ENCODE measurements at regions not wholly inside any gene's neighbourhood (a gene's known extent, or its start where the extent isn't known, plus 50 kb on each side); places are given as distances from the start of the nearest gene placed in this dataset.
"Not testable (repeated sequence)": the region's sequence is repeated elsewhere in the genome, so short reads cannot be mapped to it uniquely, and the experiment has no call there.

DNA sequence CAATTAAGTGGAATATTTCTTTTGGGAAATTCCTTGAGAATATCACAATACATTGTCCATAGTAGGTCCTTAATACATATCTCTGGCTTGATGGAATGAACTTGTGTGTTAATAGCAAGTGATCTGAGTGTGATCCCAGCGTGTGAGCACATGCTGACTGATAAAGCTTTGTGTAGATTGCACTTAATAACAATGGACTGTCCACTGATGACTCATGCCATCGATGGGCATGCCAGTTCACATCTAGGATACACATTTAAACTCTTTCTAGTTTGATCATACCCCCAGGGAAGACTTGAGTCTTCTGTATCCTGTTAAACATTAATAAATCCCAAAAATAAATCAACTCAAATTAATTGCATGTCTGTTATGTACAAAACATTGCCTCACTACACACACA lies 454.3 kb upstream of the SPTLC3 start:
- H3K4me3 ChIP-seq (ENCODE audit: low read depth, low read length), result no peak overlapping the region
- DNase-seq (ENCODE audit: low read depth), result no peak
- TF ChIP-seq CTCF (conservative IDR thresholded peaks at IDR 0.05; ENCODE audit: low read depth, low read length), result no peak

- no peak for DNase-seq (ENCODE audit: low read depth)
- no peak for TF ChIP-seq CTCF (conservative IDR thresholded peaks at IDR 0.05; ENCODE audit: low read depth, low read length)
Observed at GRCh38 chr20:12555369-12555768, 453.4 kb upstream of the SPTLC3 start.

GRCh38 chr20:12555849-12556248 lies 452.9 kb upstream of the SPTLC3 start:
- not testable (repeated sequence) for H3K4me3 ChIP-seq (ENCODE audit: low read depth, low read length); DNase-seq (ENCODE audit: low read depth)

More at GRCh38 chr20:12555369-12555768, 453.4 kb upstream of the SPTLC3 start:
- H3K4me3 ChIP-seq (ENCODE audit: low read depth, low read length), result no peak overlapping the region

GRCh38 chr20:12557224-12557623 lies 451.5 kb upstream of the SPTLC3 start:
- no peak for DNase-seq (ENCODE audit: low read depth)
- no peak overlapping the region for H3K4me3 ChIP-seq (ENCODE audit: low read depth, low read length)
- no peak for TF ChIP-seq CTCF (conservative IDR thresholded peaks at IDR 0.05; ENCODE audit: low read depth, low read length)

DNA sequence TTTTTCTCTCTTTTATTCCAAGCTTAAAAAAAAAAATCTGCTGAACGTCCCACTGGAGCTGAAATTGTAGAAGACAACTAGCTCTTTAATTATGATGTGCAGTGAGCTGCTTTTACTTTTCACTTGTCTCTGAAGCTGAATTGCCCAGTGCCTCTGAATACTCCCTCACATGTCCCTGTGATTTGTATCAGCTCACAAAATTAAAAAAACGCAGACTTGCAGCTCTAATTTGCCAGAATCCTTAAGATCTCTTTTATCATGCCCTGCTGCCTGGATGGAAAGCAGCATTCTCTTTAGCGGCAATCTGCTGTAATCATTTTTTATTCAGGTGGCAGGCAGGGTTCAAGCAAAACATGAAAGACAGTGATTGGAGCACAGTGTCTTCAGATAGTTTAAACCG lies 443.8 kb upstream of the SPTLC3 start:
- DNase-seq (ENCODE audit: low read depth), result no peak
- TF ChIP-seq CTCF (conservative IDR thresholded peaks at IDR 0.05; ENCODE audit: low read depth, low read length), result no peak
- no peak overlapping the region for H3K4me3 ChIP-seq (ENCODE audit: low read depth, low read length)

DNA sequence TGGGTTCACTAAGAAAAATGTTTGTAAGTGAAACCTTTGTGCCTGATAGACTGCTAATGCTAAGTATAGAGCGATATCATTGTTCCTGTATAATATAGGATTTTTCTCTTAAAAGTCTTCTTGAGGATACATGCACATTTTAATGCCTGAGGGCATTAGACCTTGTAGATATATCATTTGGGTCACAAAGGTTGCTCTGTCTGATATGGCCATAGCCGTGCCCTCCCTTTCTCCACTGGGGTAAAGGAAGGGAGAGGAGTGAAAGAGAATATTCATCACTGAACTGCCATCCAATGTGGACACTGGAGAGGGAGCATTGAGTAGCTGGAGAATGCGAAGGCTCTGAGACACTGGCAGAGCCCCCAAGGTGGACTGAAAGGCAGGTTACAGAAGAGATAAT lies 442.2 kb upstream of the SPTLC3 start:
- no peak overlapping the region for H3K4me3 ChIP-seq (ENCODE audit: low read depth, low read length)
- TF ChIP-seq CTCF (conservative IDR thresholded peaks at IDR 0.05; ENCODE audit: low read depth, low read length), result no peak
- no peak for DNase-seq (ENCODE audit: low read depth)

- no peak overlapping the region for H3K4me3 ChIP-seq (ENCODE audit: low read depth, low read length)
- peak; percentile 48 for TF ChIP-seq CTCF (conservative IDR thresholded peaks at IDR 0.05; ENCODE audit: low read depth, low read length)
- DNase-seq (ENCODE audit: low read depth), result peak; percentile 11
Observed at GRCh38 chr20:12570371-12570770, 438.4 kb upstream of the SPTLC3 start.

DNA sequence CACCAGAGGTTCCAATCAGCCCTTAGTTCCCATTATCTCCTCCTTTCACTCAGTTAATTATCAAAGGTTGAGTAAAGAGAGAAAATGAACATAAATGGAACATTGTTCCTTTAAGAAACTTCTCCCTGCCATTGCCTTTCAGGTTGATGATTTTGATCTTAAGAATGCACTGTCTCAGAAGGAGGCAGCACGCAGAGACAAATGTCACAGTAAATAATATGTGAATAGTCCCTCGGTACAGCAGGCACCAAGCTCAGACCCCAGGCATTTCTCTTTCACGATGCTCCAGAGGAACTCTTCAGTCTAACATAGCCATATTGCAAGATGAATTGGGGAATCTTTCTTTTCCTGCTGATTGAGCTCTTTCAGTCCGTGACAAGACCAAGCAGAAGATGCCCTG lies 435.3 kb upstream of the SPTLC3 start:
- no peak overlapping the region for H3K4me3 ChIP-seq (ENCODE audit: low read depth, low read length)
- TF ChIP-seq CTCF (conservative IDR thresholded peaks at IDR 0.05; ENCODE audit: low read depth, low read length), result no peak
- DNase-seq (ENCODE audit: low read depth), result no peak

Measured in choroid plexus epithelial cell (primary cell).